Right lobe of liver (tissue), 4 donors: ENCODE measurements at regions not wholly inside any gene's neighbourhood (a gene's known extent, or its start where the extent isn't known, plus 50 kb on each side); places are given as distances from the start of the nearest gene placed in this dataset.

Experiments
- POLR2A ChIP-seq: fragments of 450-650 bp; IDR thresholded peaks from one replicate; pipeline ENCODE4 v1.6.1; 2017; ENCODE audit warnings: antibody characterized with exemption, mild to moderate bottlenecking
- TF ChIP-seq, protein P1 (sequence below), 4 donors: fragments of 200-600 bp in 3 of 4; fragments of 450-650 bp in 1 of 4; IDR thresholded peaks; one replicate each; pipeline versions ENCODE4 v1.5.1 to v1.8.0; 2016 to 2022; ENCODE audit warnings: antibody characterized with exemption in 4 of 4, mild to moderate bottlenecking in 2 of 4
- donor health status: DM: no; HTN: no; CAD: no.
- donor health status: DM: no; HTN: no; CAD: no.
- donor health status: DM: no; HTN: yes; CAD: no.

DNA sequence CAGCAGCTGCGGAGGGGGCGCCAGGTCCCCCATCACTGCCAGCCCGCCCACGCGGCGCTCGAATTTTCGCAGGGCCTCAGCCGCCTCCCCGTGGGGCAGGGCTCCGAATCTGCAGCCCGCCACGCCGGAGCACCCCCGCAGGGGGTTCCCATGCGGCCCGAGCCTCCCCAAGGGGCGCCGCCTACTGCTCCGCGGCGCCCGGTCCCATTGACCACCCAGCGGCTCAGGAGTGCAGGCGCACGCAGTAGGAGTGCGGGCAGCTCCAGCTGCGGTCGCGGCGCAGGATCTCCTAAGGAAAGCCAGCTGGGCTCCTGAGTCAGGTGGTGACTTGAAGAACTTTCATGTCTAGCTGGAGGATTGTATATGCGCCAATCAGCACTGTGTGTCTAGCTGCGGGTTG lies 155.3 kb upstream of the RREB1 start:
- TF ChIP-seq, protein P1, sequence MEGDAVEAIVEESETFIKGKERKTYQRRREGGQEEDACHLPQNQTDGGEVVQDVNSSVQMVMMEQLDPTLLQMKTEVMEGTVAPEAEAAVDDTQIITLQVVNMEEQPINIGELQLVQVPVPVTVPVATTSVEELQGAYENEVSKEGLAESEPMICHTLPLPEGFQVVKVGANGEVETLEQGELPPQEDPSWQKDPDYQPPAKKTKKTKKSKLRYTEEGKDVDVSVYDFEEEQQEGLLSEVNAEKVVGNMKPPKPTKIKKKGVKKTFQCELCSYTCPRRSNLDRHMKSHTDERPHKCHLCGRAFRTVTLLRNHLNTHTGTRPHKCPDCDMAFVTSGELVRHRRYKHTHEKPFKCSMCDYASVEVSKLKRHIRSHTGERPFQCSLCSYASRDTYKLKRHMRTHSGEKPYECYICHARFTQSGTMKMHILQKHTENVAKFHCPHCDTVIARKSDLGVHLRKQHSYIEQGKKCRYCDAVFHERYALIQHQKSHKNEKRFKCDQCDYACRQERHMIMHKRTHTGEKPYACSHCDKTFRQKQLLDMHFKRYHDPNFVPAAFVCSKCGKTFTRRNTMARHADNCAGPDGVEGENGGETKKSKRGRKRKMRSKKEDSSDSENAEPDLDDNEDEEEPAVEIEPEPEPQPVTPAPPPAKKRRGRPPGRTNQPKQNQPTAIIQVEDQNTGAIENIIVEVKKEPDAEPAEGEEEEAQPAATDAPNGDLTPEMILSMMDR (IDR thresholded peaks at IDR 0.05), result no peak
- TF ChIP-seq POLR2A, result no peak
